Smooth muscle cell (in vitro differentiated cells): ENCODE measurements at regions not wholly inside any gene's neighbourhood (a gene's known extent, or its start where the extent isn't known, plus 50 kb on each side); places are given as distances from the start of the nearest gene placed in this dataset.

Experiments used
- DNase-seq: peaks from one replicate; lab custom pipeline; 2025; ENCODE audit not compliant: unreplicated experiment; lab: John Stamatoyannopoulos, UW
- H2AFZ ChIP-seq: fragments of 200-600 bp; sonication (generic); 2 replicates; pipeline ENCODE4 v1.6.0; 2016; ENCODE audit warnings: antibody characterized with exemption, low read depth, mild to moderate bottlenecking
- H3F3A ChIP-seq: fragments of 200-600 bp; sonication (generic); 2 replicates; pipeline ENCODE4 v1.6.0; 2017; ENCODE audit warnings: antibody characterized with exemption, low read depth
- H3K27ac ChIP-seq: fragments of 200-600 bp; sonication (generic); 2 replicates; pipeline ENCODE4 v1.5.1; 2016; ENCODE audit warnings: low read depth, mild to moderate bottlenecking
- H3K27me3 ChIP-seq: fragments of 200-600 bp; sonication (generic); 2 replicates; pipeline ENCODE4 v1.6.1; 2016; ENCODE audit warnings: low read depth, mild to moderate bottlenecking
- H3K36me3 ChIP-seq: fragments of 200-600 bp; sonication (generic); 2 replicates; pipeline ENCODE4 v1.5.1; 2016; ENCODE audit warnings: low read depth
- H3K4me1 ChIP-seq: fragments of 200-600 bp; sonication (generic); 2 replicates; pipeline ENCODE4 v1.5.1; 2016; ENCODE audit warnings: low read depth
- H3K4me2 ChIP-seq: fragments of 200-600 bp; sonication (generic); 2 replicates; pipeline ENCODE4 v1.6.0; 2016; ENCODE audit warnings: mild to moderate bottlenecking
- H3K4me3 ChIP-seq: fragments of 200-600 bp; sonication (generic); 2 replicates; pipeline ENCODE4 v1.5.1; 2016; ENCODE audit warnings: mild to moderate bottlenecking
- H3K79me2 ChIP-seq: fragments of 200-600 bp; sonication (generic); 2 replicates; pipeline ENCODE4 v1.6.0; 2016; ENCODE audit warnings: low read depth, mild to moderate bottlenecking
- H3K9ac ChIP-seq: fragments of 200-600 bp; sonication (generic); 2 replicates; pipeline ENCODE4 v1.6.0; 2016; ENCODE audit warnings: low read depth
- H3K9me3 ChIP-seq: fragments of 200-600 bp; sonication (generic); replicated peaks from 2 replicates; pipeline ENCODE4 v1.5.1; 2016; ENCODE audit warnings: low read depth
- H4K20me1 ChIP-seq: fragments of 200-600 bp; sonication (generic); 2 replicates; pipeline ENCODE4 v1.6.0; 2016; ENCODE audit warnings: low read depth
- WGBS: methylation state at CpG from one replicate; pipeline ENCODE4 v1.1.7; 2016; ENCODE audit warnings: low lambda C conversion rate; 5-methylcytosine and 5-hydroxymethylcytosine counted together
- TF ChIP-seq, protein P1 (sequence below): fragments of 200-600 bp; sonication (generic); IDR thresholded peaks from 2 replicates; pipeline ENCODE4 v1.5.1; 2017; ENCODE audit warnings: borderline replicate concordance, mild to moderate bottlenecking, antibody characterized with exemption; ENCODE audit not compliant: insufficient read depth, poor library complexity, severe bottlenecking

DNA sequence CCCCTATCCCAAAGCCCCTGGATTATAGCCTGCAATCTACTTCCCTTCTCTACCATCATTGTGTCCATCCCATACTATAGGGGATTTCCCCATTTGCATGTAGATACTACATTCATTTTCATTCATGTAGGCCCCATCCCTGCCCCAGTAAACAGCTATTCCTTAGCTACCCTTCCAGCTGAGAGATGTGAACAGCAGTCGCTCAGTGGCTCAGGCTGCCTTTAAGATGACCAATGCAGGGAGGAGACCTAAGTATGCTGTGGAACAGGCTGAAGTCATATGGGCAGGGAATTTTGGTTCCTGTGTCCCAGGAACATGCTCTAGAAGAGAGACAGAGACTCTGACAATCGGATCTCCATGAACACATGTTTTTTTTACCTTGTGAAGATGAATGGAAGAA, 481.2 kb upstream of the SYT1 start:
- DNase-seq = no peak
- Histone ChIP-seq H3K4me2 (no peak overlapping the region), H3K79me2 (no peaks in the 10 kb centered on the region), H3K9ac (no peak overlapping the region), H3K27ac (no peak overlapping the region), H4K20me1 (no peaks in the 10 kb centered on the region), H3K36me3 (no peaks in the 10 kb centered on the region), H2AFZ (no peak overlapping the region), H3K4me1 (no peaks in the 10 kb centered on the region), H3K27me3 (no peaks in the 10 kb centered on the region), H3K4me3 (no peak overlapping the region), H3F3A (no peaks in the 10 kb centered on the region), H3K9me3 (peaks cover 6% of the 10 kb centered on the region)
- 95% methylated on average over 2 of the region's 2 CpGs for WGBS
- TF ChIP-seq, protein P1, sequence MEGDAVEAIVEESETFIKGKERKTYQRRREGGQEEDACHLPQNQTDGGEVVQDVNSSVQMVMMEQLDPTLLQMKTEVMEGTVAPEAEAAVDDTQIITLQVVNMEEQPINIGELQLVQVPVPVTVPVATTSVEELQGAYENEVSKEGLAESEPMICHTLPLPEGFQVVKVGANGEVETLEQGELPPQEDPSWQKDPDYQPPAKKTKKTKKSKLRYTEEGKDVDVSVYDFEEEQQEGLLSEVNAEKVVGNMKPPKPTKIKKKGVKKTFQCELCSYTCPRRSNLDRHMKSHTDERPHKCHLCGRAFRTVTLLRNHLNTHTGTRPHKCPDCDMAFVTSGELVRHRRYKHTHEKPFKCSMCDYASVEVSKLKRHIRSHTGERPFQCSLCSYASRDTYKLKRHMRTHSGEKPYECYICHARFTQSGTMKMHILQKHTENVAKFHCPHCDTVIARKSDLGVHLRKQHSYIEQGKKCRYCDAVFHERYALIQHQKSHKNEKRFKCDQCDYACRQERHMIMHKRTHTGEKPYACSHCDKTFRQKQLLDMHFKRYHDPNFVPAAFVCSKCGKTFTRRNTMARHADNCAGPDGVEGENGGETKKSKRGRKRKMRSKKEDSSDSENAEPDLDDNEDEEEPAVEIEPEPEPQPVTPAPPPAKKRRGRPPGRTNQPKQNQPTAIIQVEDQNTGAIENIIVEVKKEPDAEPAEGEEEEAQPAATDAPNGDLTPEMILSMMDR = no peak

DNA sequence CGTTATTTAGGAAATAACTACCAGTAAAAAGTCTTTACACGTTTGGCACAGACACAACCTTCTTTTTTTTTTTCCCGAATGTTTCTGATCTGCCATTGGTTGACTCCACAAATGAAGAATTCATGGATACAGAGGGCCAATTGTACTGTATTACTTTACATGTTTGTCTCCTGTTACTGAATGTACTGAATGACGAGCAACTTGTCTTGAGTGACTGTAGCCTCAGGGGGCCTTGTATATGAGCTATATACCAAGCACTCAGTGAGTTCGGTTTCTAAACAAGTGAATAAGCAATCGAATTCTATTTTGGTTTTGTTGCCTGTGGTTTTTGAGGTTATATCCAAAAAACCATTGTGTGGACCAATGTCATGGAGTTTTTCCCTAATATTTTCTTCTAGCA, 480.0 kb upstream of the SYT1 start:
- H3K36me3 ChIP-seq = no peaks in the 10 kb centered on the region
- no peaks in the 10 kb centered on the region for H4K20me1 ChIP-seq
- TF ChIP-seq, protein P1 = no peak
- no peak overlapping the region for H3K27ac ChIP-seq
- H3K4me2 ChIP-seq = no peak overlapping the region
- no peaks in the 10 kb centered on the region for H3F3A ChIP-seq
- H3K9ac ChIP-seq = no peak overlapping the region
- no peaks in the 10 kb centered on the region for H3K27me3 ChIP-seq
- WGBS = 89% methylated on average over 6 of the region's 6 CpGs
- H3K9me3 ChIP-seq = peaks cover 3% of the 10 kb centered on the region
- no peak for DNase-seq
- no peaks in the 10 kb centered on the region for H3K4me1 ChIP-seq
- no peaks in the 10 kb centered on the region for H3K79me2 ChIP-seq
- no peak overlapping the region for H3K4me3 ChIP-seq
- H2AFZ ChIP-seq = no peak overlapping the region

DNA sequence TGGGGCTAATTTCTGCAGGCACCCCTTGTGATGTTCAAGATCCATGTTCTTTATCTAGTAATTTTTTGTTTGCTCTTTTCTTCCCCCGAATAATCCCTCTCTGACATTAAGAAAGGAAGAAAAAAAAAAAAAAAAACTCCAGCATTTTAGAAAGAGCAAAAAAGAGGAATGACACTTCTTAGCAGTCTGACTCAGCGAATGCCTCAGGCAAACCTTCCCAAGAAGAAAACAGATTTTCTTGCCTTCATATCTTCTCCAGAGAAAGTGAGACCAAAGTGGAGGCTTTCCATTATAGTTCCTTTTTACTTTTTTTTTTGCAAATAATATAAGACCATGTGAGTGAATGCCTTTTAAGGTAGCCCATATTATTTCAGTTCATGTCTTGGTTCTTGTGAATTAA, 479.0 kb upstream of the SYT1 start:
- Histone ChIP-seq H3K27me3 (no peaks in the 10 kb centered on the region), H3K79me2 (no peaks in the 10 kb centered on the region), H4K20me1 (no peaks in the 10 kb centered on the region), H3F3A (no peaks in the 10 kb centered on the region), H3K4me1 (no peaks in the 10 kb centered on the region), H3K27ac (no peak overlapping the region), H3K9ac (no peak overlapping the region), H3K4me2 (no peak overlapping the region), H3K4me3 (no peak overlapping the region), H3K9me3 (no peaks in the 10 kb centered on the region), H2AFZ (no peak overlapping the region), H3K36me3 (no peaks in the 10 kb centered on the region)
- TF ChIP-seq, protein P1 = no peak
- no peak for DNase-seq
- 48% methylated on average over 2 of the region's 2 CpGs for WGBS

DNA sequence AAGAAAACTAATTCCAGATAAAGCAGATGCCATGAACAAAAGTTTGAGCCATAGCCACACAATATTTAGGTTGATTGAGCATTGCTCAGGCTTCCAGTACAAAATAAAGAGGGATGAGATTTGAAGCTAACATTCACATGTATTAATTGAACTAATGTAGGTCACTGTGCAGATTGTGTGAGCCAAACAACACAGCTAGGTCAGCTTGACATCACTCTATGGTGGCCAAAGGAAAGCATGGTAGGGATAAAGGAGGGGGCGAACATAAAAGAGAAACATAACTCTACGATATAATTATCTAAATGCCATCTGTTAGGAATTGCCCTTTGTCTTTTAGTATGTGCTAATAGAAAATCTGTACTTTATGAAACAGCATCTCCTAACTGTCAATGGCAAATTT, 477.7 kb upstream of the SYT1 start:
- Histone ChIP-seq H3F3A (no peaks in the 10 kb centered on the region), H3K27me3 (no peaks in the 10 kb centered on the region), H4K20me1 (no peaks in the 10 kb centered on the region), H2AFZ (no peak overlapping the region), H3K79me2 (no peaks in the 10 kb centered on the region), H3K4me3 (no peak overlapping the region), H3K4me1 (no peaks in the 10 kb centered on the region), H3K9me3 (no peaks in the 10 kb centered on the region), H3K36me3 (no peaks in the 10 kb centered on the region), H3K4me2 (no peak overlapping the region), H3K27ac (no peak overlapping the region), H3K9ac (no peak overlapping the region)
- TF ChIP-seq, protein P1 = no peak
- 97% methylated on average over 2 of the region's 2 CpGs for WGBS
- DNase-seq = no peak
